ENCODE measurements at regions not wholly inside any gene's neighbourhood (a gene's known extent, or its start where the extent isn't known, plus 50 kb on each side); places are given as distances from the start of the nearest gene placed in this dataset.

GRCh38 chr4:11869191-11869870, 440.6 kb upstream of the HS3ST1 start:
- TF ChIP-seq CTCF (conservative IDR thresholded peaks at IDR 0.05; ENCODE audit: low read depth, low read length) (no peak), POLR2A (IDR thresholded peaks at IDR 0.05; ENCODE audit: low read depth, low read length) (no peak), FOS (IDR thresholded peaks at IDR 0.05; ENCODE audit: low read depth, low read length) (no peak), RFX5 (IDR thresholded peaks at IDR 0.05; ENCODE audit: low read depth, low read length) (no peak), CEBPB (IDR thresholded peaks at IDR 0.05; ENCODE audit: low read depth, low read length) (no peak), MXI1 (IDR thresholded peaks at IDR 0.05; ENCODE audit: borderline replicate concordance, low read depth, low read length) (no peak), NFE2L2 (IDR thresholded peaks at IDR 0.05; ENCODE audit: low read depth, low read length) (no peak), USF2 (IDR thresholded peaks at IDR 0.05; ENCODE audit: low read depth, low read length) (no peak), SMC3 (IDR thresholded peaks at IDR 0.05; ENCODE audit: low read depth, low read length) (no peak), BHLHE40 (IDR thresholded peaks at IDR 0.05; ENCODE audit: low read depth, low read length) (no peak), ELK1 (IDR thresholded peaks at IDR 0.05; ENCODE audit: borderline replicate concordance, low read depth, low read length) (no peak)
